PC-3 (cell line): ENCODE measurements at regions not wholly inside any gene's neighbourhood (a gene's known extent, or its start where the extent isn't known, plus 50 kb on each side); places are given as distances from the start of the nearest gene placed in this dataset.

Experiments used
- ATAC-seq: fragments of 200-7000 bp; cut with Tn5 transposase; 2 replicates; pipeline ENCODE4 v1.9.1; 2020; ENCODE audit warnings: mild to moderate bottlenecking, moderate library complexity
- BruUV-seq: library from RNA; stranded (reverse); fragments of 400-500 nt; replicated peaks from 2 replicates; lab custom pipeline; 2021; lab: Mats Ljungman, UMichigan
- CTCF ChIA-PET: fragments of 300-600 bp; sonication (Branson Sonifier 250); formaldehyde crosslinking; loops from one replicate; lab custom pipeline; 2022; ENCODE audit warnings: antibody characterized with exemption; lab: Charles Lee
- POLR2A ChIA-PET: fragments of 300-600 bp; sonication (Branson Sonifier 250); formaldehyde crosslinking; loops from one replicate; lab custom pipeline; 2022; ENCODE audit warnings: antibody characterized with exemption; ENCODE audit not compliant: unreplicated experiment; lab: Charles Lee
- DNase-seq: peaks from one replicate; pipeline ENCODE4 v3.0.0-alpha.2; 2015
- H2AFZ ChIP-seq: fragments of 300-600 bp; sonication (generic); 2 replicates; pipeline ENCODE4 v1.6.0; 2016; ENCODE audit warnings: antibody characterized with exemption, low read length
- H3F3A ChIP-seq: fragments of 300-600 bp; sonication (generic); one replicate; pipeline ENCODE4 v1.6.0; 2017; ENCODE audit warnings: antibody characterized with exemption, low read length, control low read depth, mild to moderate bottlenecking; ENCODE audit not compliant: unreplicated experiment
- H3K27ac ChIP-seq: fragments of 300-600 bp; sonication (generic); 2 replicates; pipeline ENCODE4 v1.5.1; 2016; ENCODE audit warnings: mild to moderate bottlenecking, low read length
- H3K27me3 ChIP-seq: fragments of 300-600 bp; sonication (generic); 2 replicates; pipeline ENCODE4 v1.6.1; 2016; ENCODE audit warnings: low read length, mixed read lengths
- H3K36me3 ChIP-seq: fragments of 300-600 bp; sonication (generic); 2 replicates; pipeline ENCODE4 v1.6.1; 2016; ENCODE audit warnings: low read depth, mixed run types, low read length, mixed read lengths
- H3K4me1 ChIP-seq: fragments of 300-600 bp; sonication (generic); 2 replicates; pipeline ENCODE4 v1.5.1; 2016; ENCODE audit warnings: low read length; ENCODE audit not compliant: insufficient read depth
- H3K4me2 ChIP-seq: fragments of 300-600 bp; sonication (generic); 2 replicates; pipeline ENCODE4 v1.6.0; 2016; ENCODE audit warnings: low read length
- H3K4me3 ChIP-seq: fragments of 300-600 bp; sonication (generic); 2 replicates; pipeline ENCODE4 v1.5.1; 2016; ENCODE audit warnings: mild to moderate bottlenecking, low read length, mixed read lengths
- H3K79me2 ChIP-seq: fragments of 300-600 bp; sonication (generic); 2 replicates; pipeline ENCODE4 v1.6.1; 2017; ENCODE audit warnings: low read length, mixed read lengths
- H3K9ac ChIP-seq: fragments of 300-600 bp; sonication (generic); 2 replicates; pipeline ENCODE4 v1.6.0; 2016; ENCODE audit warnings: mild to moderate bottlenecking, low read length
- H3K9me2 ChIP-seq: fragments of 300-600 bp; sonication (generic); replicated peaks from 2 replicates; pipeline ENCODE4 v1.6.1; 2016; ENCODE audit warnings: mixed run types, low read length, mixed read lengths
- H3K9me3 ChIP-seq: fragments of 300-600 bp; sonication (generic); 2 replicates; pipeline ENCODE4 v1.6.1; 2016; ENCODE audit warnings: low read length, mixed read lengths
- H4K20me1 ChIP-seq: fragments of 300-600 bp; sonication (generic); 2 replicates; pipeline ENCODE4 v1.6.1; 2016; ENCODE audit warnings: low read length, mixed read lengths
- EZH2 ChIP-seq: fragments of 300-600 bp; sonication (generic); IDR thresholded peaks from one replicate; pipeline ENCODE4 v1.6.1; 2017; ENCODE audit warnings: antibody characterized with exemption, mild to moderate bottlenecking, low read length; ENCODE audit not compliant: unreplicated experiment
- EZH2phosphoT487 ChIP-seq: fragments of 300-600 bp; sonication (generic); IDR thresholded peaks from 2 replicates; pipeline ENCODE4 v1.6.1; 2018; ENCODE audit warnings: mild to moderate bottlenecking, antibody characterized with exemption, low read length, borderline replicate concordance
- intact Hi-C: fragments of 100-400 bp; cut with micrococcal nuclease; formaldehyde crosslinking; loops from 2 replicates; pipeline ENCODE4 v1.9.0; 2023
- TF ChIP-seq, protein P1 (sequence below): fragments of 300-600 bp; sonication (generic); conservative IDR thresholded peaks from 2 replicates; pipeline ENCODE4 v1.5.1; 2017; ENCODE audit warnings: antibody characterized with exemption, low read depth, mild to moderate bottlenecking, low read length

- H4K20me1 ChIP-seq, result no peaks in the 10 kb centered on the region
- intact Hi-C loops, result no loop called here
- no peak for TF ChIP-seq EZH2
- no peak for TF ChIP-seq EZH2phosphoT487
- TF ChIP-seq, protein P1, sequence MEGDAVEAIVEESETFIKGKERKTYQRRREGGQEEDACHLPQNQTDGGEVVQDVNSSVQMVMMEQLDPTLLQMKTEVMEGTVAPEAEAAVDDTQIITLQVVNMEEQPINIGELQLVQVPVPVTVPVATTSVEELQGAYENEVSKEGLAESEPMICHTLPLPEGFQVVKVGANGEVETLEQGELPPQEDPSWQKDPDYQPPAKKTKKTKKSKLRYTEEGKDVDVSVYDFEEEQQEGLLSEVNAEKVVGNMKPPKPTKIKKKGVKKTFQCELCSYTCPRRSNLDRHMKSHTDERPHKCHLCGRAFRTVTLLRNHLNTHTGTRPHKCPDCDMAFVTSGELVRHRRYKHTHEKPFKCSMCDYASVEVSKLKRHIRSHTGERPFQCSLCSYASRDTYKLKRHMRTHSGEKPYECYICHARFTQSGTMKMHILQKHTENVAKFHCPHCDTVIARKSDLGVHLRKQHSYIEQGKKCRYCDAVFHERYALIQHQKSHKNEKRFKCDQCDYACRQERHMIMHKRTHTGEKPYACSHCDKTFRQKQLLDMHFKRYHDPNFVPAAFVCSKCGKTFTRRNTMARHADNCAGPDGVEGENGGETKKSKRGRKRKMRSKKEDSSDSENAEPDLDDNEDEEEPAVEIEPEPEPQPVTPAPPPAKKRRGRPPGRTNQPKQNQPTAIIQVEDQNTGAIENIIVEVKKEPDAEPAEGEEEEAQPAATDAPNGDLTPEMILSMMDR, result no peak
- ChIA-PET CTCF (no interaction called here), POLR2A (no interaction called here)
- H3K27ac ChIP-seq, result no peak overlapping the region
- H3K27me3 ChIP-seq, result no peaks in the 10 kb centered on the region
- H3K4me2 ChIP-seq, result no peak overlapping the region
- no peak overlapping the region for H3K4me3 ChIP-seq
- no peak overlapping the region for H2AFZ ChIP-seq
- no peaks in the 10 kb centered on the region for H3F3A ChIP-seq
- no peaks in the 10 kb centered on the region for H3K9me3 ChIP-seq
- ATAC-seq (no peak), DNase-seq (no peak)
- BruUV-seq, result no TSS peak
- no peaks in the 10 kb centered on the region for H3K36me3 ChIP-seq
- no peak overlapping the region for H3K9ac ChIP-seq
- H3K79me2 ChIP-seq, result no peaks in the 10 kb centered on the region
- no peaks in the 10 kb centered on the region for H3K4me1 ChIP-seq
- no peaks in the 10 kb centered on the region for H3K9me2 ChIP-seq
These were observed 277.0 kb upstream of the INTU start for GRCh38 chr4:127355743-127356142.

GRCh38 chr4:127357765-127358164 lies 275.0 kb upstream of the INTU start:
- H3K4me2 ChIP-seq, result no peak overlapping the region
- H3K9me2 ChIP-seq, result no peaks in the 10 kb centered on the region
- no peaks in the 10 kb centered on the region for H3K4me1 ChIP-seq
- ChIA-PET CTCF (no interaction called here), POLR2A (no interaction called here)
- intact Hi-C loops, result no loop called here
- H3K9ac ChIP-seq, result no peak overlapping the region
- H3K27me3 ChIP-seq, result no peaks in the 10 kb centered on the region
- no peaks in the 10 kb centered on the region for H3K36me3 ChIP-seq
- H3F3A ChIP-seq, result no peaks in the 10 kb centered on the region
- TF ChIP-seq EZH2, result no peak
- TF ChIP-seq EZH2phosphoT487, result no peak
- TF ChIP-seq, protein P1, result no peak
- no peak overlapping the region for H2AFZ ChIP-seq
- DNase-seq (no peak), ATAC-seq (no peak)
- H3K4me3 ChIP-seq, result no peak overlapping the region
- H3K79me2 ChIP-seq, result no peaks in the 10 kb centered on the region
- no peaks in the 10 kb centered on the region for H3K9me3 ChIP-seq
- no peak overlapping the region for H3K27ac ChIP-seq
- H4K20me1 ChIP-seq, result no peaks in the 10 kb centered on the region
- no TSS peak for BruUV-seq

DNA sequence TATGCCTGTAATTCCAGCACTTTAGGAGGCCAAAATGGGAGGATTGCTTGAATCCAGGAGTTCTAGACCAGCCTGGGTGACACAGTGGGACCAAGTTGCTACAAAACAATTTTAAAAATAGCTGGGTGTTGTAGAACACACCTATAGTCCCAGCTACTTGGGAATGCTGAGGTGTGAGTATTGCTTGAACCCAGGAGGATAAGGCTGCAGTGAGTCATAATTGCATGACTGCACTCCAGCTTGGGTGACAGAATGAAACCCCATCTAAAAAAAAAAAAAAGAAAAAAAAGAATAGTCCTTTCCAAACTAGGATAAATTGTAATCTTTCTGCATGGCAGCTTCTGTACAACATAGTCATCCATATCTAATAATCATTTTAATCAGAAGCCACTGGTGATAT lies 270.1 kb upstream of the INTU start:
- Histone ChIP-seq H3K27me3 (no peaks in the 10 kb centered on the region), H4K20me1 (no peaks in the 10 kb centered on the region), H3K4me3 (no peak overlapping the region), H3K4me2 (no peak overlapping the region), H3K4me1 (no peaks in the 10 kb centered on the region), H3K9ac (no peak overlapping the region), H3K9me2 (no peaks in the 10 kb centered on the region), H2AFZ (no peak overlapping the region), H3K27ac (no peak overlapping the region), H3K79me2 (no peaks in the 10 kb centered on the region), H3K36me3 (no peaks in the 10 kb centered on the region), H3K9me3 (no peaks in the 10 kb centered on the region), H3F3A (no peaks in the 10 kb centered on the region)
- no TSS peak for BruUV-seq
- ChIA-PET CTCF (no interaction called here), POLR2A (no interaction called here)
- DNase-seq, result no peak
- intact Hi-C loops, result no loop called here
- TF ChIP-seq EZH2 (no peak), EZH2phosphoT487 (no peak)
- TF ChIP-seq, protein P1, result no peak
- no peak for ATAC-seq
